ENCODE measurements at regions not wholly inside any gene's neighbourhood (a gene's known extent, or its start where the extent isn't known, plus 50 kb on each side); places are given as distances from the start of the nearest gene placed in this dataset.
A peak's percentile ranks its signal among the peaks of the same experiment; 100 is the strongest.

GRCh38 chr13:39273953-39274738 lies 235.9 kb downstream of the NHLRC3 start:
- peak; percentile 64 for ATAC-seq
- Histone ChIP-seq H3K4me3 (ENCODE audit: low read length) (no peak overlapping the region), H3K4me1 (ENCODE audit: insufficient read depth, low read length) (no peaks in the 10 kb centered on the region), H3K27ac (ENCODE audit: low read length) (no peak overlapping the region), H3K9ac (ENCODE audit: low read length) (no peak overlapping the region), H3K9me2 (replicated peaks; ENCODE audit: low read length) (no peaks in the 10 kb centered on the region), H3K9me3 (ENCODE audit: low read length) (no peaks in the 10 kb centered on the region), H4K20me1 (ENCODE audit: low read length) (no peaks in the 10 kb centered on the region), H3K27me3 (ENCODE audit: low read length) (peaks cover 10% of the 10 kb centered on the region; the same call in 1 of the 2 replicates), H3K4me2 (ENCODE audit: low read length) (no peak overlapping the region), H3F3A (ENCODE audit: low read length, unreplicated experiment) (no peaks in the 10 kb centered on the region), H2AFZ (ENCODE audit: low read length) (no peak overlapping the region), H3K36me3 (ENCODE audit: low read depth, low read length) (no peaks in the 10 kb centered on the region), H3K79me2 (ENCODE audit: low read length) (no peaks in the 10 kb centered on the region)
- intact Hi-C loops (cut with micrococcal nuclease): loop anchor here (1.0 to 5.0 kb wide), 2 partner anchors 143 to 342 kb away; no protein-coding TSS in a partner anchor
- TF ChIP-seq EZH2phosphoT487 (IDR thresholded peaks at IDR 0.05; ENCODE audit: borderline replicate concordance, low read length) (no peak), EZH2 (IDR thresholded peaks at IDR 0.05; ENCODE audit: low read length, unreplicated experiment) (no peak), CTCF (conservative IDR thresholded peaks at IDR 0.05; ENCODE audit: low read depth, low read length) (peak; percentile 42; the same call in 1 of the 2 replicates)
- BruUV-seq (replicated peaks): no TSS peak
- ChIA-PET CTCF (interaction anchor here (1.7 to 2.1 kb wide), 2 partner anchors 338 to 342 kb away, joined by 6 to 7 read pairs; no protein-coding TSS in a partner anchor), POLR2A (ENCODE audit: unreplicated experiment) (no interaction called here)
- DNase-seq: peak; percentile 28

GRCh38 chr13:39274739-39275325 lies 236.6 kb downstream of the NHLRC3 start:
- H3K4me3 ChIP-seq (ENCODE audit: low read length): no peak overlapping the region
- no peaks in the 10 kb centered on the region for H3K4me1 ChIP-seq (ENCODE audit: insufficient read depth, low read length)
- ChIA-PET CTCF (interaction anchor here (2.1 kb wide), 1 partner anchor 337 kb away, joined by 6 read pairs; no protein-coding TSS in a partner anchor), POLR2A (ENCODE audit: unreplicated experiment) (no interaction called here)
- no TSS peak for BruUV-seq (replicated peaks)
- H3F3A ChIP-seq (ENCODE audit: low read length, unreplicated experiment): no peaks in the 10 kb centered on the region
- H3K79me2 ChIP-seq (ENCODE audit: low read length): no peaks in the 10 kb centered on the region
- no peak overlapping the region for H3K9ac ChIP-seq (ENCODE audit: low read length)
- H2AFZ ChIP-seq (ENCODE audit: low read length): no peak overlapping the region
- no peak overlapping the region for H3K4me2 ChIP-seq (ENCODE audit: low read length)
- DNase-seq (no peak), ATAC-seq (no peak)
- H4K20me1 ChIP-seq (ENCODE audit: low read length): no peaks in the 10 kb centered on the region
- TF ChIP-seq EZH2 (IDR thresholded peaks at IDR 0.05; ENCODE audit: low read length, unreplicated experiment) (no peak), EZH2phosphoT487 (IDR thresholded peaks at IDR 0.05; ENCODE audit: borderline replicate concordance, low read length) (no peak), CTCF (conservative IDR thresholded peaks at IDR 0.05; ENCODE audit: low read depth, low read length) (no peak)
- H3K27me3 ChIP-seq (ENCODE audit: low read length): peaks cover 10% of the 10 kb centered on the region; the same call in 1 of the 2 replicates
- no peak overlapping the region for H3K27ac ChIP-seq (ENCODE audit: low read length)
- intact Hi-C loops (cut with micrococcal nuclease): loop anchor here (1.0 to 5.0 kb wide), 2 partner anchors 142 to 341 kb away; no protein-coding TSS in a partner anchor
- H3K9me2 ChIP-seq (replicated peaks; ENCODE audit: low read length): no peaks in the 10 kb centered on the region
- no peaks in the 10 kb centered on the region for H3K9me3 ChIP-seq (ENCODE audit: low read length)
- H3K36me3 ChIP-seq (ENCODE audit: low read depth, low read length): no peaks in the 10 kb centered on the region
